ENCODE measurements at regions not wholly inside any gene's neighbourhood (a gene's known extent, or its start where the extent isn't known, plus 50 kb on each side); places are given as distances from the start of the nearest gene placed in this dataset.

DNA sequence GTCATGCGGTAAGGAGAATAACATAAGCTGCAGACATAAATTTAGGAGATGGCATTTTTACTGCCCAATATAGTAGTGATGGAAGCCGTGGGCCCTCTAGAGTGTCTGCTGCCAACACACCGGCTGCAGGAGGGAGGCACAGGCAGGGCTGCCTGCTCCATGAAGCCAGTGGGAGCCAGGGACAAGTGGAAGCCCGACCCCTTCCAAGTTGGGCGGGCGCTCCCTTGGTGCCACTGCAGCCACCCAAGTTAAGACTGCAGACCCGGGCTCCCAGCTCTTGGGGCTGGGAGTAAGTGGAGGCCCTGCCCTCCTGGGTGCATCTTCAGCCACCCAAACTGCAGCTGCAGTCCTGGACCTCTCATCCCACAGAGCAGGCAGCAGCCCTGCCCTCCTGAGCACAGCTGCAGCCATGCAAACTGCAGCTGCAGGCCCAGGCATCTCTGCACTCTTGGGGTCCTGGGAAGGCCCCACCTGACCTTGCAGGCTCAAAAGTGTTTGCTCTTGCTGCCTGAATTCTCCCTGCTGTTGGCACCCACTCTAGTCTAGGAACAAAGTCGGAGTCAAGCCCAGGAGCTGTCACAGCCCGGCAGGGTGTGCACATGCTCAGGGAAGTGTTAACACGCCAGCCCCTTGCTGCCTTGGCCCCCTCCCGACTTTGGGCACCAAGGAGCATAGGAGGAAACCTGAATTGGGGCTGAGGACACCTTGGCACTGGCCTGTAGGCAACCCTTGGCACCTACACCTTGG is 437.2 kb upstream of the PRMT6 start:
- H3K4me3 ChIP-seq (ENCODE audit: low read depth, low read length), result no peak overlapping the region
- H3K4me1 ChIP-seq (ENCODE audit: insufficient read depth), result no peaks in the 10 kb centered on the region
- WGBS, result 73% methylated on average over 11 of the region's 11 CpGs
- H3K27ac ChIP-seq (ENCODE audit: low read depth), result no peak overlapping the region
- H3K36me3 ChIP-seq (ENCODE audit: insufficient read depth), result no peaks in the 10 kb centered on the region
- no peak for DNase-seq (ENCODE audit: extremely low spot score)

GRCh38 chr1:106619827-106620134 is 436.7 kb upstream of the PRMT6 start:
- DNase-seq (ENCODE audit: extremely low spot score), result no peak
- Histone ChIP-seq H3K4me1 (ENCODE audit: insufficient read depth) (no peaks in the 10 kb centered on the region), H3K4me3 (ENCODE audit: low read depth, low read length) (no peak overlapping the region), H3K36me3 (ENCODE audit: insufficient read depth) (no peaks in the 10 kb centered on the region), H3K27ac (ENCODE audit: low read depth) (no peak overlapping the region)
- WGBS, result 89% methylated on average over 5 of the region's 5 CpGs

DNA sequence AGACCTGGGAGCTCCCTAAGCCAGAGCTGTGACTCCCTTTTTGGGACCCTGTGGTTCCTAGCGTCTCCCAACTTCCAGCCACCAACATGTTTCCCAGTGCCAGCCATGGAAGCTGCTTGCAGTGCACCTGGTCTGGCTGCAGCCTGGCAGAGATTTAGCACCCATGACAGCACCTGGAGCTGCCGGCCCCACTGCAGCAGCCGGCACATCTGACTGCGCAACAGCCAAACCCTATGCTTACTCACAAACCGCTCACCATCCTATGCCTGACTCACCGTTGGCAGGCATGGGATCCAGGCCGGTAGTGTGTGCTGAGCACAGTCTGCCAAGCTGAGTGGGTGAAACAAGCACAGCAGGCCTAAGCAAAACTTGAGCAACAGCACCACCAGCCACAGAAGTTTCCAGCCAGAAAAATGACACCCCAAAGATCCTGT is 435.9 kb upstream of the PRMT6 start:
- H3K4me1 ChIP-seq (ENCODE audit: insufficient read depth), result no peaks in the 10 kb centered on the region
- H3K4me3 ChIP-seq (ENCODE audit: low read depth, low read length), result no peak overlapping the region
- DNase-seq (ENCODE audit: extremely low spot score), result no peak
- 92% methylated on average over 7 of the region's 7 CpGs for WGBS
- H3K27ac ChIP-seq (ENCODE audit: low read depth), result no peak overlapping the region
- no peaks in the 10 kb centered on the region for H3K36me3 ChIP-seq (ENCODE audit: insufficient read depth)

GRCh38 chr1:106621853-106622252 is 434.6 kb upstream of the PRMT6 start:
- WGBS, result 67% methylated on average over 2 of the region's 2 CpGs
- no peak for DNase-seq (ENCODE audit: extremely low spot score)
- Histone ChIP-seq H3K36me3 (ENCODE audit: insufficient read depth) (no peaks in the 10 kb centered on the region), H3K4me3 (ENCODE audit: low read depth, low read length) (no peak overlapping the region), H3K4me1 (ENCODE audit: insufficient read depth) (no peaks in the 10 kb centered on the region), H3K27ac (ENCODE audit: low read depth) (no peak overlapping the region)

DNA sequence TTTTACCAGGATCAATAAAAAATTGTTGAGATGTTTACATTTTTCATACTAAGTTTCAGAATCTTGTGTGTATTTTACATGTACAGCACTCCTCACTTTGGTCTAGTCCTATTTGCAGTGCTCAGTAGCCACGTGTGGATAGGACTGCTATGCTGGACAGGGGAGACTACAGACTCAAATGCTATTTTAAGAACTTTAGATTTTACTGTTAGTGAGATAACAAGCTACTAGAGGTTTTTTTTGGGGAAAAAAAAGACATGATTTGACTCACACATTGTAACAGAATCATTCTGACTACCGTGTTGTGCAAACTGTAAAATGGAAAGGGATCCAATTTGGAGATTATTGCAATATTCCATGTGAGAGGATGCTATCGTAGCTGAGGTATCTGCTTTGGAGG is 418.9 kb upstream of the PRMT6 start:
- no peak overlapping the region for H3K4me3 ChIP-seq (ENCODE audit: low read depth, low read length)
- 54% methylated on average over 3 of the region's 3 CpGs for WGBS
- no peak overlapping the region for H3K27ac ChIP-seq (ENCODE audit: low read depth)
- DNase-seq (ENCODE audit: extremely low spot score), result no peak
- no peaks in the 10 kb centered on the region for H3K36me3 ChIP-seq (ENCODE audit: insufficient read depth)
- H3K4me1 ChIP-seq (ENCODE audit: insufficient read depth), result no peaks in the 10 kb centered on the region

- no peak overlapping the region for H3K4me3 ChIP-seq (ENCODE audit: low read depth, low read length)
- no peak for DNase-seq (ENCODE audit: extremely low spot score)
- H3K4me1 ChIP-seq (ENCODE audit: insufficient read depth), result no peaks in the 10 kb centered on the region
- no peaks in the 10 kb centered on the region for H3K36me3 ChIP-seq (ENCODE audit: insufficient read depth)
- no peak overlapping the region for H3K27ac ChIP-seq (ENCODE audit: low read depth)
These were observed 410.2 kb upstream of the PRMT6 start for GRCh38 chr1:106646261-106646784.

DNA sequence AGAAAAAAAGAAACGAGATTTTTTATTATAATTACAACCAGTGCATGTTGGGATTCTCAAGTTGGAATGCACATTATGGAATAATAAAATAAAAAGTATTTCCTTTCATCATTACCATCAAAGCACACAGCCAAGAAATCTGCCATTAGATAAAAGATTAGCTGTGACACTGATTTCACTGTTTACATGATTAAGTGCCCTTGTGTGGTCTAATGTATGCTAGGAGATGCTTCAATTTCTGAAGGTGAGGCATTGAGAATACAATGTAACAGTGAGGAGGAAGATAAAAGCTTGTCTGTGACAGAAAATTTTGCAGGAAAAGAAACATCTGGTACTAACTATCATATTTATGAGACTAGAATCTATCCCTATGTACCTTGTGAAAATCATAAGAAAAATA is 409.7 kb upstream of the PRMT6 start:
- peak; percentile 1 for DNase-seq (ENCODE audit: extremely low spot score)
- Histone ChIP-seq H3K4me1 (ENCODE audit: insufficient read depth) (no peaks in the 10 kb centered on the region), H3K27ac (ENCODE audit: low read depth) (no peak overlapping the region), H3K36me3 (ENCODE audit: insufficient read depth) (no peaks in the 10 kb centered on the region), H3K4me3 (ENCODE audit: low read depth, low read length) (no peak overlapping the region)
- WGBS, result 52% methylated on average over 1 of the region's 1 CpG

DNA sequence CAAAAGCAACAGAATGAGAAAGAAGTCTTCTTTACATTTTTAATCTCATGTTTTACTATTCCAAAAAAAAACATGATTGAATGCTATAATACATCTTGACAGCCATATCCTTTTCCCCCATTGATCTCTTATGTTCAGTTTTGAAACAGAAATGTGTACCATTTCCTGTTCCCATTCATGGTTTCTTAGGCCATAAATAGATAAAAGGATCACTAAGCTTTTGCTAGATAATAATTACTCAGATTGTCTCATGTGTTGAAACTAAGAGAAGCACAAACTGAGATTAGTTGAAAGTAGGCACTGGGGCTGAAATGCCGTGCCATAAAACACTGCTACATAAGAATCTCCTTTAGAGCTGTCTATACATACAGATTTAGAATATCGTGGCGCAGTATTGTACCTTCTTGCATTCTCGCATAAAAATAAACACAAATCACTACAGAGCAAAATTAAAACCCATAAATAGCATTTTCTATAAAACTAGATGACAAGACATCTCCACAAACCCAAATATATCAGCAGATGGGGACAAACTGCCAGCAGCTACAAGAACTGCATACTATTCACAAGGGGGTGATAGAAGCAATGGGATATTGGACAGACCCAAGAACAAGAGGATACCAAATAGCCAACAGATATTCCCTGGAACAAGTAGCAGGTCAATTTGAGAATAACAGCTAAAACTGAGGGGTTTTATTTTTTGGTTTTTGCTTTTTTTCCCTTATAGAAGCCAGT is 405.3 kb upstream of the PRMT6 start:
- Histone ChIP-seq H3K4me3 (ENCODE audit: low read depth, low read length) (no peak overlapping the region), H3K27ac (ENCODE audit: low read depth) (no peak overlapping the region), H3K4me1 (ENCODE audit: insufficient read depth) (no peaks in the 10 kb centered on the region), H3K36me3 (ENCODE audit: insufficient read depth) (no peaks in the 10 kb centered on the region)
- no peak for DNase-seq (ENCODE audit: extremely low spot score)
- 69% methylated on average over 4 of the region's 4 CpGs for WGBS

DNA sequence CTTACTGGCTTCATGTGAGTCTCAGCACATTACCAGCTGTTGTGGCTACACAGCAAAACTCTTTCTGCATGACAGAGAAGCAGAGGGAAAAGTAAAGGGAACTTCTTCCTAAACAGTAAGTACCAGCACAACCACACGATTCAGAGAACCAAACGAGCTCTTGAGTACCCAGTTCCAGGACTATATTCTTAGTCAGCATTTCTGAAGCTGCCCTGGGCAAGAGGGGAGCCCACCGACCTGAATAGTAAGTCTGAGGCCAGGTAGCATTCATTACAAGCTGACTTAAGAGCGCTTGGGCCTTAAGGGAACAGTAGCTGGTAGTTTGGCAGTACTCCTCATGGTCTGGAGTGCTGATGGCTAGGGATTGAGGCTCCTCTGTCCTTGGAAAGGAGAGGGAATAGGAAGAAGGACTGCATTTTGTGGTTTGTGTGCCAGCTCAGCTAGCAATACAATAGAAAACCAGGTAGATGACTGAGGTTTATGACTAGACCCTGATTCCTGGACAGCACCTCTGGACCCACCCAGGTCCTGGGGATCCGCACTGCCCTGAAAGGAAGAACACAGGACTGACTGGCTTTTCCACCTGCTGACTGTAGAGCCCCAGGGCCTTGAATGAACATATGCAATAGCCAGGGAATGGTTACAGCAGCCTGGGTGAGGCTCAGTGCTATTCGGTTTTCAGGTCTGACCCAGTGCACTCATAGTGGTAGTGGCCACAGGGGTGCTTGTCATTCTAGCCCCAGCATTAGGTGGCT is 396.8 kb upstream of the PRMT6 start:
- H3K4me3 ChIP-seq (ENCODE audit: low read depth, low read length), result no peak overlapping the region
- H3K4me1 ChIP-seq (ENCODE audit: insufficient read depth), result no peaks in the 10 kb centered on the region
- DNase-seq (ENCODE audit: extremely low spot score), result no peak
- 80% methylated on average over 6 of the region's 6 CpGs for WGBS
- H3K36me3 ChIP-seq (ENCODE audit: insufficient read depth), result no peaks in the 10 kb centered on the region
- H3K27ac ChIP-seq (ENCODE audit: low read depth), result no peak overlapping the region

- 74% methylated on average over 1 of the region's 1 CpG for WGBS
- DNase-seq (ENCODE audit: extremely low spot score), result no peak
- no peaks in the 10 kb centered on the region for H3K36me3 ChIP-seq (ENCODE audit: insufficient read depth)
- H3K4me3 ChIP-seq (ENCODE audit: low read depth, low read length), result no peak overlapping the region
- no peak overlapping the region for H3K27ac ChIP-seq (ENCODE audit: low read depth)
- H3K4me1 ChIP-seq (ENCODE audit: insufficient read depth), result no peaks in the 10 kb centered on the region
These were observed 380.9 kb upstream of the PRMT6 start for GRCh38 chr1:106675558-106675957.

GRCh38 chr1:106676021-106676420 is 380.5 kb upstream of the PRMT6 start:
- no peaks in the 10 kb centered on the region for H3K36me3 ChIP-seq (ENCODE audit: insufficient read depth)
- no peak for DNase-seq (ENCODE audit: extremely low spot score)
- no peak overlapping the region for H3K27ac ChIP-seq (ENCODE audit: low read depth)
- H3K4me1 ChIP-seq (ENCODE audit: insufficient read depth), result no peaks in the 10 kb centered on the region
- 33% methylated on average over 2 of the region's 2 CpGs for WGBS
- H3K4me3 ChIP-seq (ENCODE audit: low read depth, low read length), result no peak overlapping the region

- H3K4me1 ChIP-seq (ENCODE audit: insufficient read depth), result no peaks in the 10 kb centered on the region
- no peak for DNase-seq (ENCODE audit: extremely low spot score)
- H3K27ac ChIP-seq (ENCODE audit: low read depth), result no peak overlapping the region
- H3K4me3 ChIP-seq (ENCODE audit: low read depth, low read length), result no peak overlapping the region
- 85% methylated on average over 3 of the region's 3 CpGs for WGBS
- H3K36me3 ChIP-seq (ENCODE audit: insufficient read depth), result no peaks in the 10 kb centered on the region
These were observed 379.3 kb upstream of the PRMT6 start for GRCh38 chr1:106677181-106677580.

DNA sequence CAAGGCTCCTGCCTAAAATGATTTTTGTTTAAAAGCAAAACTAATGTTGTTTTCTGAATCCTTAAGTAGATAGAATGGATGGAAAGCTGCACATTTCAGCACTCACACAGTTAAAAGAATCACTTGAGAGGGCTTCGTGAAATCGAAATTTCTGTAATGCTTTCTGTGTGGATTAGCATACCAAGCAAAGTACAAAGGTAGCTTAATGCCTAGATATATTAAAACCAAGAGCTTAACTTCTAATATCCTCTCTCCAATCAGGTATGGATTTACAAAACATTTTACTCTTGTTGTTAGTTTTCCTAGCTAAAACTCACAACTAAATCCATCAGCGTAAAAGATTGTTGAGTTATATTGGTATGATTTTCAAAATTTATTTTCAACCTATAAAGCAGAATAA is 378.8 kb upstream of the PRMT6 start:
- H3K27ac ChIP-seq (ENCODE audit: low read depth), result no peak overlapping the region
- no peaks in the 10 kb centered on the region for H3K4me1 ChIP-seq (ENCODE audit: insufficient read depth)
- H3K36me3 ChIP-seq (ENCODE audit: insufficient read depth), result no peaks in the 10 kb centered on the region
- WGBS, result 23% methylated on average over 3 of the region's 3 CpGs
- no peak for DNase-seq (ENCODE audit: extremely low spot score)
- no peak overlapping the region for H3K4me3 ChIP-seq (ENCODE audit: low read depth, low read length)

All from urinary bladder (tissue), 3 donors.